Posterior vena cava (tissue), 2 donors: ENCODE measurements at regions not wholly inside any gene's neighbourhood (a gene's known extent, or its start where the extent isn't known, plus 50 kb on each side); places are given as distances from the start of the nearest gene placed in this dataset.
"Not testable (repeated sequence)": the region's sequence is repeated elsewhere in the genome, so short reads cannot be mapped to it uniquely, and the experiment has no call there.

Source experiments
- DNase-seq: peaks from one replicate; pipeline ENCODE4 v3.0.0-alpha.2; 2020; ENCODE audit warnings: low spot score
- intact Hi-C, 2 donors: fragments of 100-400 bp; cut with DNase I; formaldehyde crosslinking; loops; one replicate each; pipeline versions ENCODE4 v1.14.1 to v1.14.2; 2022 to 2023
- donor health status: DM: yes; HTN: yes; CAD: no.
- donor health status: DM: yes; HTN: yes; CAD: no.

DNA sequence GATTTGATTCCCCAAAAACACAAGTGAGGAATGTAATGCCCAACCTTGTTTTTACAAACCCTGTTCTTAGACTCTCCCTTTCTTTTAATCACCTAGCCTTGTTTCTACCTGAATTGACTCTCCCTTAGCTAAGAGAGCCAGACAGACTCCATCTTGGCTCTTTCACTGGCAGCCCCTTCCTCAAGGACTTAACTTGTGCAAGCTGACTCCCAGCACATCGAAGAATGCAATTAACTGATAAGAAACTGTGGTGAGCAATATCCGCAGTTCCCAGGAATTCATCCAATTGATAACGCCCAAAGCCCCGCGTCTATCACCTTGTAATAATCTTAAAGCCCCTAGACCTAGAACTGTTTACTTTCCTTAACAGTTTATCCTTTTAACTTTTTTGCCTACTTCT, 120.2 kb upstream of the DEFB108B start:
- DNase-seq, intact Hi-C loops: not testable (repeated sequence)

- intact Hi-C loops, DNase-seq: not testable (repeated sequence)
These were observed 118.5 kb upstream of the DEFB108B start for GRCh38 chr11:71714510-71714909.

GRCh38 chr11:71721840-71722239, 111.2 kb upstream of the DEFB108B start:
- DNase-seq, intact Hi-C loops: not testable (repeated sequence)

DNA sequence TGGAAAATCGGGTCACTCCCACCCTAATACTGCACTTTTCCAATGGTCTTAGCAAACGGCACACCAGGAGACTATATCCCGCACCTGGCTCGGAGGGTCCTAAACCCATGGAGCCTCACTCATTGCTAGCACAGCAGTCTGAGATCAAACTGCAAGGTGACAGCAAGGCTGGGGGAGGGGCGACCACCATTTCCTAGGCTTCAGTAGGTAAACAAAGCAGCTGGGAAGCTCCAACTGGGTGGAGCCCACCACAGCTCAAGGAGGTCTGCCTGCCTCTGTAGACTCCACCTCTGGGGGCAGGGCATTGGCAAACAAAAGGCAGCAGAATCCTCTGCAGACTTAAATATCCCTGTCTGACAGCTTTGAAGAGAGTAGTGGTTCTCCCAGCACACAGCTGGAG, 109.0 kb upstream of the DEFB108B start:
- intact Hi-C loops, result not testable (repeated sequence)

GRCh38 chr11:71730748-71731147, 102.3 kb upstream of the DEFB108B start:
- DNase-seq, intact Hi-C loops: not testable (repeated sequence)

More for the DNA sequence above, 109.0 kb upstream of the DEFB108B start:
- not testable (repeated sequence) for DNase-seq

DNA sequence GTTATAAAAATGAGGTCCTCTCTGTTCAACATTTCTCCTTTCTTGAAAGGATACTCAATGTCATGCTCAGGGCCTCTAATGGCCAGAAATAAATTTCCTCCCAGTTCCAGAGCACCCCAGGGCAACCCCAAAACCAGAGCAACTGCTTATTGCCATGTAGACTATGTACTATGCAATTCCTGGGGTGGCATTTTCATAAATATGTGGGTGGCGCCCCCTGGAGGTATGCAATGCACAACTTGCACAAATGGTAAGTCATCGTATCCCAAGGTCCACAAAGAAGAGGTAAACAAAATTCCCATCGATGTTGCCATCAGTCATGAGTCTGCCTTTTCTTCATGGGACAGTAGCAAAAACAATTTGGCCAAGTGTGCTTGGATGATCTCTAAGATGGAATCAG, 98.6 kb upstream of the DEFB108B start:
- DNase-seq, result not testable (repeated sequence)

GRCh38 chr11:71738317-71738716, 94.7 kb upstream of the DEFB108B start:
- DNase-seq, intact Hi-C loops: not testable (repeated sequence)

More for the DNA sequence above, 98.6 kb upstream of the DEFB108B start:
- intact Hi-C loops, result not testable (repeated sequence)

GRCh38 chr11:71743385-71743784, 89.6 kb upstream of the DEFB108B start:
- intact Hi-C loops, DNase-seq: not testable (repeated sequence)

DNA sequence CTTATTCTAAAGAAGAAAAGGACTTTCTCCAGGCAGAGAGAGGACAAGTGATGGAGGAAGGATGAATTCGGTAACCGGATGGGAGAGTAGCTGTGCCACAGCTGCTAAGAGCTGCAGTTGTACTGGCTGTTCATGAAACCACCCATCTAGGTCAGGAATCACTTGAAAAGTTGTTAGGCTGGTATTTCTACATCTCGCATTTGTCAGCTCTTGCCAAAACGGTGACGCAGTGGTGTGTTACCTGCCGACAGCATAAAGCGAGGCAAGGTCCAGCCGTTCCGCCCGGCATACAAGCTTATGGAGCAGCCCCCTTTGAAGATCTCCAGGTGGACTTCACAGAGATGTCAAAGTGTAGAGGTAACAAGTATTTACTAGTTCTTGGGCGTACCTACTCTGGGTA, 87.3 kb upstream of the DEFB108B start:
- DNase-seq, result not testable (repeated sequence)

GRCh38 chr11:71746263-71746662, 86.7 kb upstream of the DEFB108B start:
- intact Hi-C loops, DNase-seq: not testable (repeated sequence)

More for the DNA sequence above, 87.3 kb upstream of the DEFB108B start:
- intact Hi-C loops, result not testable (repeated sequence)

- intact Hi-C loops, DNase-seq: not testable (repeated sequence)
These were observed 83.9 kb upstream of the DEFB108B start for GRCh38 chr11:71748965-71749620.

DNA sequence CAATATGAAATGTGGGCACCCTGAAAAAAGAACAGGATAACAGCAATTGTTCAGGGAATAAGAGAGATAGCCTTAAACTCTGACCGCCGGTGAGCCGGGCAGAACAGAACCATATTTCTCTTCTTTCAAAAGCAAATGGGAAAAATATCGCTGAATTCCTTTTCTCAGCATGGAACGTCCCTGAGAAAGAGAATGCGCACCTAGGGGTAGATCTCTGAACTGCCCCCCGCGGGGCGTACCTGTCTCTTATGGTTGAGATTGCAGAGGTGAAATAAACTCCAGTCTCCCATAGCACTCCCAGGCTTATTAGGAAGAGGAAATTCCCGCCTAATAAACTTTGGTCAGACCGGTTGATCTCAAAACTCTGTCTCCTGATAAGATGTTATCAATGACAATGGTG, 82.1 kb upstream of the DEFB108B start:
- intact Hi-C loops, DNase-seq: not testable (repeated sequence)

DNA sequence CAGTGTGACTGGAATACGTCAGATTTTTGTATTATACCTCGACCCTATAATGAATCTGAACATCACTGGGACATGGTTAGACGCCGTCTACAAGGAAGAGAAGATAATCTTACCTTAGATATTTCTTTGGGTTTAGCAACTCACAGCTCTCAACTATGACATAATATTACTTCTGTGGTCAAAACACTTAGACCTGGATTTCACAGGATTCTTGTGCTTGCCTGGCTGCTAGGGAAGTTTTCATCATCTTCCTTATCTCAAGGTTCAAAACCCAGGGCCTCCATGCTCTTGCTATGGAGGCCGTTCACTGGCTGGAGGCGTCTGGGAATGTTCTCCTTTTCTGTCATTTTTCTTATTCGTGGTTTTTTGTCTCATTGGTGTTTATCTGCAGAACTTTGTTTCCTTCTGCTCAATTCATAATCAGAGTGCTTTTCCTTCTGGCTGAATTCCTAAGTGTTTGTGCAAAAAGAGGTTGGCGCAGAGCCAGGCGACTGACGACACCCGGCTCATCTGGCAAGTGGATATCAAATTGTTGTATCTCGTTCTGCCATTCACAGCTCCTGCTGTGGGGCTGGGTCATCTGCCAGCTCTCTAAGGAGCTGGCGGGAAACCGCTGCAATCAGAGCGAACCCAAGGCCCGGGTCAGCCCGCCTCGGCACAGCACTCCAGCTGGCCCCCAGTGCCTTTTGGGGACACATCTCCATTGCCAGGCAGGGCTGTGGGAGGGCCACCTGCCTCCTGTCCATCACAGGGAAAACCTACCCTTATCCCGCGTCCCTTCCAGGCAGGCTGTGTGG, 68.1 kb upstream of the DEFB108B start:
- DNase-seq, intact Hi-C loops: not testable (repeated sequence)

GRCh38 chr11:71767016-71767415, 66.0 kb upstream of the DEFB108B start:
- intact Hi-C loops, DNase-seq: not testable (repeated sequence)

GRCh38 chr11:71772193-71772592, 60.8 kb upstream of the DEFB108B start:
- intact Hi-C loops, DNase-seq: not testable (repeated sequence)

- intact Hi-C loops, result no loop called here
- DNase-seq, result no peak
These were observed 58.3 kb upstream of the DEFB108B start for GRCh38 chr11:71774603-71775222.

GRCh38 chr11:71780116-71780515, 52.9 kb upstream of the DEFB108B start:
- DNase-seq, intact Hi-C loops: not testable (repeated sequence)

GRCh38 chr11:71780771-71781170, 52.2 kb upstream of the DEFB108B start:
- intact Hi-C loops, DNase-seq: not testable (repeated sequence)

DNA sequence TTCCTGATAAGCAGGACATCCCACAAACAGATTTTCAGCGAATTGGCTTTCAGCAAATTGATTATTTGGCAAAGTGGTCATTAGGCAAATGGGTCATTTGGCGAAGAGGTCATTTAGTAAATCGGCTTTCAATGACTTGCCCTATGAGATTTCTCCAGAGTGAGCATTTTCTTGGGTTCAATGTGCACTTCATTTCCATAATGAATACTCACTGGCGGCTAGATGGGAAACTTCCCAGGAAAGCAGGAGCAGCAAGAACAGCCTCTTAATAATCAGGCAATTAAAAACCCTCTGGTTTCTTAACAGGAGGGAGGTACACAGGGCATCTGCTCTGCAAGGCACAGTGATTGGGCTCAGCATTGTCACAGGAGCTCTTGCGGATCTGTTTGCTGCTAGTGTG, 51.5 kb upstream of the DEFB108B start:
- DNase-seq, intact Hi-C loops: not testable (repeated sequence)
